Natural killer cell (primary cell): ENCODE measurements at regions not wholly inside any gene's neighbourhood (a gene's known extent, or its start where the extent isn't known, plus 50 kb on each side); places are given as distances from the start of the nearest gene placed in this dataset.

Source experiments
- ATAC-seq, 3 donors: fragments of 150-1000 bp in 2 of 3; fragments of 200-7000 bp in 1 of 3; cut with Tn5 transposase; 1 replicate in 1 of 3; 2 replicates in 2 of 3; pipeline ENCODE4 v1.10.0; 2021; ENCODE audit warnings: mild to moderate bottlenecking in 2 of 3, moderate library complexity in 2 of 3
- DNase-seq, 2 donors: peaks; one replicate each; pipeline versions ENCODE4 v3.0.0 to v3.0.0-alpha.2; 2013 to 2021; ENCODE audit warnings: mixed read lengths in 1 of 2
- H3K27ac ChIP-seq: one replicate; pipeline ENCODE4 v1.5.1; 2013; ENCODE audit warnings: mild to moderate bottlenecking, low read length
- H3K27me3 ChIP-seq: one replicate; pipeline ENCODE4 v1.6.1; 2013; ENCODE audit warnings: low read length; ENCODE audit not compliant: control insufficient read depth, insufficient read depth
- H3K36me3 ChIP-seq: one replicate; pipeline ENCODE4 v1.6.1; 2013; ENCODE audit warnings: low read length; ENCODE audit not compliant: control insufficient read depth, insufficient read depth
- H3K4me1 ChIP-seq: one replicate; pipeline ENCODE4 v1.6.1; 2013; ENCODE audit warnings: low read length; ENCODE audit not compliant: control insufficient read depth, insufficient read depth
- H3K4me3 ChIP-seq: one replicate; pipeline ENCODE4 v1.5.1; 2013; ENCODE audit warnings: low read length
- H3K9me3 ChIP-seq: one replicate; pipeline ENCODE4 v1.6.1; 2013; ENCODE audit warnings: low read length; ENCODE audit not compliant: control insufficient read depth, insufficient read depth
- H3K27ac Mint-ChIP-seq, 2 donors: one replicate each; pipeline ENCODE4 v1.8.0; 2022; ENCODE audit warnings: mild to moderate bottlenecking in 2 of 2, mixed read lengths in 2 of 2, moderate library complexity in 1 of 2
- H3K27me3 Mint-ChIP-seq, 2 donors: one replicate each; pipeline ENCODE4 v1.8.0; 2022; ENCODE audit warnings: low read depth in 2 of 2, mixed read lengths in 2 of 2
- H3K36me3 Mint-ChIP-seq: one replicate; pipeline ENCODE4 v1.8.0; 2022; ENCODE audit warnings: mixed read lengths
- H3K4me1 Mint-ChIP-seq, 2 donors: one replicate each; pipeline ENCODE4 v1.8.0; 2022; ENCODE audit warnings: mixed read lengths in 2 of 2
- H3K4me3 Mint-ChIP-seq: one replicate; pipeline ENCODE4 v1.8.0; 2022; ENCODE audit warnings: mild to moderate bottlenecking, moderate library complexity, mixed read lengths
- H3K9me3 Mint-ChIP-seq, 2 donors: one replicate each; pipeline ENCODE4 v1.8.0; 2022; ENCODE audit warnings: mixed read lengths in 2 of 2
- CTCF ChIP-seq: fragments of 200-600 bp; IDR thresholded peaks from one replicate; pipeline ENCODE4 v1.8.0; 2022; ENCODE audit warnings: antibody characterized with exemption
- WGBS: methylation state at CpG from one replicate; pipeline ENCODE4 v1.1.7; 2013; ENCODE audit warnings: missing lambda C conversion rate; ENCODE audit not compliant: insufficient coverage; 5-methylcytosine and 5-hydroxymethylcytosine counted together
- intact Hi-C: fragments of 100-400 bp; cut with micrococcal nuclease; formaldehyde crosslinking; loops from one replicate; pipeline ENCODE4 v1.14.2; 2022

DNA sequence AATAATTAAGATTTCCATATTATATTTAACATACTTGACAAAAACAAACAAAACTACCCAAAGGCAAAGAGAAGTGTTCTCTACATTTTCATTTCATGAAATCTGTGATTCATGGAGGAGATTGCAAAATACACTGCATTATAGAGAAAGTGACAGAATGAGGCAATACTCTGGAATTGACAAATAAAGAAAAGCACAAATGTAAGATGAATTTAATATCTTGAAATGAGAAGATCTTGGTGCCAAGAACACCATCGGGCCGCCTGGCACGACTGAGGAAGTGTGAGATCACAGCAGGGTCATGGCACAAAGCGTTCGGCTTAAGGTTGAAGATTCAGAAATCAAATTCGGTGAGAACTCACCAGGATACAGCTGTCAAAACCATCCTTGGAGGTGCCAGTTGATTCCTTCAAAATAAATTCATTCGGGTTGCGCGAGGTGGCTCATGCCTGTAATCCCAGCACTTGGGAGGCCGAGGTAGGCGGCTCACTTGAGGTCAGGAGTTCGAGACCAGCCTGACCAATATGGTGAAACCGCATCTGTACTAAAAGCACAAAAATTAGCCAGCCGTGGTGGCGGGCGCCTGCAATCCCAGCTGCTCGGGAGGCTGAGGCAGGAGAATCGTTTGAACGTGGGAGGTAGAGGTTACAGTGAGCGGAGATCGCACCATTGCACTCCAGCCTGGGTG, 174.0 kb upstream of the PFKP start:
- 90% methylated on average over 20 of the region's 21 CpGs for WGBS
- Mint-ChIP-seq H3K4me1 (no peaks in the 10 kb centered on the region), H3K9me3 (no peaks in the 10 kb centered on the region), H3K36me3 (no peaks in the 10 kb centered on the region), H3K27me3 (no peaks in the 10 kb centered on the region), H3K27ac (no peak overlapping the region), H3K4me3 (no peak overlapping the region)
- no peaks in the 10 kb centered on the region for H3K4me1 ChIP-seq
- intact Hi-C loops = no loop called here
- DNase-seq (no peak), ATAC-seq (no peak)
- H3K27ac ChIP-seq = no peak overlapping the region
- H3K36me3 ChIP-seq = no peaks in the 10 kb centered on the region
- no peak overlapping the region for H3K4me3 ChIP-seq
- no peaks in the 10 kb centered on the region for H3K9me3 ChIP-seq
- TF ChIP-seq CTCF = no peak
- no peaks in the 10 kb centered on the region for H3K27me3 ChIP-seq

GRCh38 chr10:2891770-2892124, 175.6 kb upstream of the PFKP start:
- H3K27ac Mint-ChIP-seq = no peak overlapping the region
- intact Hi-C loops = no loop called here
- H3K9me3 Mint-ChIP-seq = no peaks in the 10 kb centered on the region
- no peaks in the 10 kb centered on the region for H3K36me3 Mint-ChIP-seq
- no peak overlapping the region for H3K27ac ChIP-seq
- TF ChIP-seq CTCF = no peak
- H3K9me3 ChIP-seq = no peaks in the 10 kb centered on the region
- no peaks in the 10 kb centered on the region for H3K27me3 Mint-ChIP-seq
- no peaks in the 10 kb centered on the region for H3K4me1 ChIP-seq
- no peak overlapping the region for H3K4me3 Mint-ChIP-seq
- ATAC-seq (no peak), DNase-seq (no peak)
- H3K4me3 ChIP-seq = no peak overlapping the region
- no peaks in the 10 kb centered on the region for H3K4me1 Mint-ChIP-seq
- 87% methylated on average over 5 of the region's 5 CpGs for WGBS
- H3K27me3 ChIP-seq = no peaks in the 10 kb centered on the region
- H3K36me3 ChIP-seq = no peaks in the 10 kb centered on the region

GRCh38 chr10:2891073-2891769, 176.1 kb upstream of the PFKP start:
- Mint-ChIP-seq H3K36me3 (no peaks in the 10 kb centered on the region), H3K4me3 (no peak overlapping the region), H3K9me3 (no peaks in the 10 kb centered on the region), H3K27me3 (peaks cover 0 to 2% of the 10 kb centered on the region in 2 donors), H3K4me1 (no peaks in the 10 kb centered on the region), H3K27ac (no peak overlapping the region)
- no peak for ATAC-seq
- no peak for TF ChIP-seq CTCF
- H3K27me3 ChIP-seq = no peaks in the 10 kb centered on the region
- no peak for DNase-seq
- intact Hi-C loops = no loop called here
- H3K27ac ChIP-seq = no peak overlapping the region
- no peaks in the 10 kb centered on the region for H3K4me1 ChIP-seq
- no peaks in the 10 kb centered on the region for H3K9me3 ChIP-seq
- 47% methylated on average over 14 of the region's 14 CpGs for WGBS
- H3K36me3 ChIP-seq = no peaks in the 10 kb centered on the region
- no peak overlapping the region for H3K4me3 ChIP-seq

- TF ChIP-seq CTCF = no peak
- WGBS = 94% methylated on average over 23 of the region's 23 CpGs
- Mint-ChIP-seq H3K4me1 (no peaks in the 10 kb centered on the region), H3K36me3 (no peaks in the 10 kb centered on the region), H3K27me3 (peaks cover 6% of the 10 kb centered on the region in 2 donors), H3K4me3 (no peak overlapping the region), H3K27ac (no peak overlapping the region), H3K9me3 (no peaks in the 10 kb centered on the region)
- Histone ChIP-seq H3K9me3 (no peaks in the 10 kb centered on the region), H3K36me3 (no peaks in the 10 kb centered on the region), H3K27ac (no peak overlapping the region), H3K4me1 (no peaks in the 10 kb centered on the region), H3K4me3 (no peak overlapping the region), H3K27me3 (no peaks in the 10 kb centered on the region)
- DNase-seq (no peak), ATAC-seq (no peak)
- intact Hi-C loops = no loop called here
Observed at GRCh38 chr10:2890093-2890492, 177.3 kb upstream of the PFKP start.
